PC-3 (cell line): ENCODE measurements at regions not wholly inside any gene's neighbourhood (a gene's known extent, or its start where the extent isn't known, plus 50 kb on each side); places are given as distances from the start of the nearest gene placed in this dataset.

Experiments
- ATAC-seq: fragments of 200-7000 bp; cut with Tn5 transposase; 2 replicates; pipeline ENCODE4 v1.9.1; 2020; ENCODE audit warnings: mild to moderate bottlenecking, moderate library complexity
- BruUV-seq: library from RNA; stranded (reverse); fragments of 400-500 nt; replicated peaks from 2 replicates; lab custom pipeline; 2021; lab: Mats Ljungman, UMichigan
- CTCF ChIA-PET: fragments of 300-600 bp; sonication (Branson Sonifier 250); formaldehyde crosslinking; loops from one replicate; lab custom pipeline; 2022; ENCODE audit warnings: antibody characterized with exemption; lab: Charles Lee
- POLR2A ChIA-PET: fragments of 300-600 bp; sonication (Branson Sonifier 250); formaldehyde crosslinking; loops from one replicate; lab custom pipeline; 2022; ENCODE audit warnings: antibody characterized with exemption; ENCODE audit not compliant: unreplicated experiment; lab: Charles Lee
- DNase-seq: peaks from one replicate; pipeline ENCODE4 v3.0.0-alpha.2; 2015
- H2AFZ ChIP-seq: fragments of 300-600 bp; sonication (generic); 2 replicates; pipeline ENCODE4 v1.6.0; 2016; ENCODE audit warnings: antibody characterized with exemption, low read length
- H3F3A ChIP-seq: fragments of 300-600 bp; sonication (generic); one replicate; pipeline ENCODE4 v1.6.0; 2017; ENCODE audit warnings: antibody characterized with exemption, low read length, control low read depth, mild to moderate bottlenecking; ENCODE audit not compliant: unreplicated experiment
- H3K27ac ChIP-seq: fragments of 300-600 bp; sonication (generic); 2 replicates; pipeline ENCODE4 v1.5.1; 2016; ENCODE audit warnings: mild to moderate bottlenecking, low read length
- H3K27me3 ChIP-seq: fragments of 300-600 bp; sonication (generic); 2 replicates; pipeline ENCODE4 v1.6.1; 2016; ENCODE audit warnings: low read length, mixed read lengths
- H3K36me3 ChIP-seq: fragments of 300-600 bp; sonication (generic); 2 replicates; pipeline ENCODE4 v1.6.1; 2016; ENCODE audit warnings: low read depth, mixed run types, low read length, mixed read lengths
- H3K4me1 ChIP-seq: fragments of 300-600 bp; sonication (generic); 2 replicates; pipeline ENCODE4 v1.5.1; 2016; ENCODE audit warnings: low read length; ENCODE audit not compliant: insufficient read depth
- H3K4me2 ChIP-seq: fragments of 300-600 bp; sonication (generic); 2 replicates; pipeline ENCODE4 v1.6.0; 2016; ENCODE audit warnings: low read length
- H3K4me3 ChIP-seq: fragments of 300-600 bp; sonication (generic); 2 replicates; pipeline ENCODE4 v1.5.1; 2016; ENCODE audit warnings: mild to moderate bottlenecking, low read length, mixed read lengths
- H3K79me2 ChIP-seq: fragments of 300-600 bp; sonication (generic); 2 replicates; pipeline ENCODE4 v1.6.1; 2017; ENCODE audit warnings: low read length, mixed read lengths
- H3K9ac ChIP-seq: fragments of 300-600 bp; sonication (generic); 2 replicates; pipeline ENCODE4 v1.6.0; 2016; ENCODE audit warnings: mild to moderate bottlenecking, low read length
- H3K9me2 ChIP-seq: fragments of 300-600 bp; sonication (generic); replicated peaks from 2 replicates; pipeline ENCODE4 v1.6.1; 2016; ENCODE audit warnings: mixed run types, low read length, mixed read lengths
- H3K9me3 ChIP-seq: fragments of 300-600 bp; sonication (generic); 2 replicates; pipeline ENCODE4 v1.6.1; 2016; ENCODE audit warnings: low read length, mixed read lengths
- H4K20me1 ChIP-seq: fragments of 300-600 bp; sonication (generic); 2 replicates; pipeline ENCODE4 v1.6.1; 2016; ENCODE audit warnings: low read length, mixed read lengths
- CTCF ChIP-seq: fragments of 300-600 bp; sonication (generic); conservative IDR thresholded peaks from 2 replicates; pipeline ENCODE4 v1.5.1; 2017; ENCODE audit warnings: antibody characterized with exemption, low read depth, mild to moderate bottlenecking, low read length
- EZH2 ChIP-seq: fragments of 300-600 bp; sonication (generic); IDR thresholded peaks from one replicate; pipeline ENCODE4 v1.6.1; 2017; ENCODE audit warnings: antibody characterized with exemption, mild to moderate bottlenecking, low read length; ENCODE audit not compliant: unreplicated experiment
- EZH2phosphoT487 ChIP-seq: fragments of 300-600 bp; sonication (generic); IDR thresholded peaks from 2 replicates; pipeline ENCODE4 v1.6.1; 2018; ENCODE audit warnings: mild to moderate bottlenecking, antibody characterized with exemption, low read length, borderline replicate concordance
- intact Hi-C: fragments of 100-400 bp; cut with micrococcal nuclease; formaldehyde crosslinking; loops from 2 replicates; pipeline ENCODE4 v1.9.0; 2023

- intact Hi-C loops = no loop called here
- DNase-seq = no peak
These were observed 972.6 kb downstream of the EFNA5 start for GRCh38 chr5:106698169-106698568.

GRCh38 chr5:106691701-106692100 is 979.0 kb downstream of the EFNA5 start:
- Histone ChIP-seq H3K27ac (no peak overlapping the region), H4K20me1 (no peaks in the 10 kb centered on the region), H3K4me1 (no peaks in the 10 kb centered on the region), H2AFZ (no peak overlapping the region), H3K36me3 (no peaks in the 10 kb centered on the region), H3K4me3 (no peak overlapping the region), H3K9me2 (no peaks in the 10 kb centered on the region), H3K9me3 (no peaks in the 10 kb centered on the region), H3K27me3 (no peaks in the 10 kb centered on the region), H3F3A (no peaks in the 10 kb centered on the region), H3K9ac (no peak overlapping the region), H3K79me2 (no peaks in the 10 kb centered on the region), H3K4me2 (no peak overlapping the region)
- intact Hi-C loops = no loop called here
- DNase-seq (peak; percentile 35), ATAC-seq (peak; percentile 89)
- ChIA-PET POLR2A (no interaction called here), CTCF (no interaction called here)
- no TSS peak for BruUV-seq
- TF ChIP-seq CTCF (no peak), EZH2phosphoT487 (no peak), EZH2 (no peak)

More at GRCh38 chr5:106698169-106698568, 972.6 kb downstream of the EFNA5 start:
- Histone ChIP-seq H3K4me3 (no peak overlapping the region), H3F3A (no peaks in the 10 kb centered on the region), H3K9me2 (no peaks in the 10 kb centered on the region), H2AFZ (no peak overlapping the region), H4K20me1 (no peaks in the 10 kb centered on the region), H3K27me3 (no peaks in the 10 kb centered on the region), H3K9me3 (no peaks in the 10 kb centered on the region), H3K4me2 (no peak overlapping the region), H3K9ac (no peak overlapping the region), H3K4me1 (no peaks in the 10 kb centered on the region), H3K27ac (no peak overlapping the region), H3K36me3 (no peaks in the 10 kb centered on the region), H3K79me2 (no peaks in the 10 kb centered on the region)
- ChIA-PET CTCF (no interaction called here), POLR2A (no interaction called here)
- no TSS peak for BruUV-seq
- no peak for ATAC-seq
- TF ChIP-seq EZH2phosphoT487 = no peak
- TF ChIP-seq CTCF = no peak
- TF ChIP-seq EZH2 = no peak

- BruUV-seq = no TSS peak
- POLR2A ChIA-PET = no interaction called here
- intact Hi-C loops = no loop called here
- Histone ChIP-seq H3K9me2 (no peaks in the 10 kb centered on the region), H3K4me2 (no peak overlapping the region), H3K79me2 (no peaks in the 10 kb centered on the region), H3F3A (no peaks in the 10 kb centered on the region), H4K20me1 (no peaks in the 10 kb centered on the region), H3K4me3 (no peak overlapping the region), H3K36me3 (no peaks in the 10 kb centered on the region), H3K9ac (no peak overlapping the region), H3K9me3 (no peaks in the 10 kb centered on the region), H3K27ac (no peak overlapping the region), H3K27me3 (no peaks in the 10 kb centered on the region), H2AFZ (no peak overlapping the region), H3K4me1 (no peaks in the 10 kb centered on the region)
- no peak for DNase-seq
- ATAC-seq = no peak
- TF ChIP-seq EZH2phosphoT487 (no peak), CTCF (no peak), EZH2 (no peak)
- CTCF ChIA-PET = no interaction called here
These were observed 980.2 kb downstream of the EFNA5 start for GRCh38 chr5:106690585-106690984.
